Astrocyte (in vitro differentiated cells and primary cell): ENCODE measurements at regions not wholly inside any gene's neighbourhood (a gene's known extent, or its start where the extent isn't known, plus 50 kb on each side); places are given as distances from the start of the nearest gene placed in this dataset.

Source experiments
- CTCF ChIP-seq: IDR thresholded peaks from 2 replicates; pipeline ENCODE4 v1.5.1; 2011; ENCODE audit warnings: low read depth, mild to moderate bottlenecking, inconsistent platforms, low read length, moderate library complexity; ENCODE audit not compliant: insufficient read depth
- EZH2 ChIP-seq: IDR thresholded peaks from 2 replicates; pipeline ENCODE4 v1.6.1; 2012; ENCODE audit warnings: mild to moderate bottlenecking, low read length, inconsistent platforms; ENCODE audit not compliant: insufficient read depth

GRCh38 chr6:154893917-154894316, 101.2 kb upstream of the TIAM2 start:
- TF ChIP-seq CTCF = no peak
- no peak for TF ChIP-seq EZH2
